Effector memory CD8-positive, alpha-beta T cell (primary cell): ENCODE measurements at regions not wholly inside any gene's neighbourhood (a gene's known extent, or its start where the extent isn't known, plus 50 kb on each side); places are given as distances from the start of the nearest gene placed in this dataset.
A peak's percentile ranks its signal among the peaks of the same experiment; 100 is the strongest.
"Not testable (repeated sequence)": the region's sequence is repeated elsewhere in the genome, so short reads cannot be mapped to it uniquely, and the experiment has no call there.

ENCODE experiments used
- ATAC-seq: fragments of 150-1000 bp; cut with Tn5 transposase; replicated peaks from 2 replicates; pipeline ENCODE4 v1.10.0; 2021; ENCODE audit warnings: mild to moderate bottlenecking, moderate library complexity
- DNase-seq, 3 experiments: peaks; one replicate each; pipeline ENCODE4 v3.0.0; 2021
- H3K27ac Mint-ChIP-seq, 2 donors: one replicate each; pipeline ENCODE4 v1.8.0; 2022; ENCODE audit warnings: mild to moderate bottlenecking in 2 of 2, mixed read lengths in 2 of 2, moderate library complexity in 2 of 2
- H3K27me3 Mint-ChIP-seq, 2 donors: one replicate each; pipeline ENCODE4 v1.8.0; 2022; ENCODE audit warnings: mixed read lengths in 2 of 2
- H3K36me3 Mint-ChIP-seq: one replicate; pipeline ENCODE4 v1.8.0; 2022; ENCODE audit warnings: mild to moderate bottlenecking, moderate library complexity, mixed read lengths; ENCODE audit not compliant: insufficient read depth
- H3K4me1 Mint-ChIP-seq, 2 donors: one replicate each; pipeline ENCODE4 v1.8.0; 2022; ENCODE audit warnings: low read depth in 2 of 2, mixed read lengths in 2 of 2
- H3K4me3 Mint-ChIP-seq, 2 donors: one replicate each; pipeline ENCODE4 v1.8.0; 2022; ENCODE audit warnings: mild to moderate bottlenecking in 2 of 2, mixed read lengths in 2 of 2, moderate library complexity in 2 of 2
- H3K9me3 Mint-ChIP-seq, 2 donors: one replicate each; pipeline ENCODE4 v1.8.0; 2022; ENCODE audit warnings: mixed read lengths in 2 of 2

GRCh38 chr21:10432456-10432855 is 88.9 kb upstream of the TPTE start:
- not testable (repeated sequence) for H3K27me3 Mint-ChIP-seq, H3K9me3 Mint-ChIP-seq, H3K36me3 Mint-ChIP-seq, H3K4me3 Mint-ChIP-seq, H3K4me1 Mint-ChIP-seq, DNase-seq, H3K27ac Mint-ChIP-seq, ATAC-seq

GRCh38 chr21:10437977-10438376 is 83.4 kb upstream of the TPTE start:
- not testable (repeated sequence) for H3K4me1 Mint-ChIP-seq, DNase-seq, H3K27ac Mint-ChIP-seq, H3K36me3 Mint-ChIP-seq, H3K4me3 Mint-ChIP-seq, H3K27me3 Mint-ChIP-seq, H3K9me3 Mint-ChIP-seq, ATAC-seq

DNA sequence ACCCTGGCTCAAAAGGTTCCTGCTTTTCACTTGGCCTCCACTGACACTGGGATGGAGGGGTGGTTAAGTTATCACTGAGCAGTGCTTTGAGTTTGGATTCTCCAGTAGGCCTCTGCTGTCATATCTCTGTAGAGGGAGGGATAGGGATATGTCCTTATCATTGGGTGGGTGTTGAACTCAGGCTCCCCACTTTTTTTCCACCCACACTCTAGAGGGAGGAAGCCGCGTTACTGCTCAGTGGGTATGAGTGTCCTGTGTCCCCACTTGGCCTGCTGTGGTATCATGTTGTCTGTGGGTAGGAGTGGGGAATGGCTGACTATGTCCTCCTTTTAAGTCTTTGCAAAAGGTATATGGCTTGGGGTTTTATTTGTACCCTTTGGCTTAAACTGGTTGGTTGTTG is 80.7 kb upstream of the TPTE start:
- ATAC-seq, H3K36me3 Mint-ChIP-seq: not testable (repeated sequence)

DNA sequence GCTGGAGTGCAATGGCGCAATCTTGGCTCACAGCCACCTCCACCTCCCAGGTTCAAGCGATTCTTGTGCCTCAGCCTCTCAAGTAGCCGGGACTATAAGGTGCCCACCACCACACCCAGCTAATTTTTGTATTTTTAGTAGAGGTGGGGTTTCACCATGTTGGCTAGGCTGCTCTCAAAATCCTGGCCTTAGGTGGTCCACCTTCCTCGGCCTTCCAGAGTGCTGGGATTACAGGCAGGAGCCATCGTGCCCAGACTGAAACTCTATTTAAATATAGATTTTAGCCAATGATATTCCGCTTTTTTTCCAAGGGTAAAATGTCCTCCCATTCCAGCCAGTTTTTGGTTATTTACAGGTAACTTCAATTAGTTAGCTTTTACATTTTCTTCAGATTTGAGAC is 79.4 kb upstream of the TPTE start:
- not testable (repeated sequence) for ATAC-seq, H3K27ac Mint-ChIP-seq, DNase-seq, H3K9me3 Mint-ChIP-seq, H3K4me1 Mint-ChIP-seq, H3K4me3 Mint-ChIP-seq, H3K27me3 Mint-ChIP-seq, H3K36me3 Mint-ChIP-seq

More for the DNA sequence above, 80.7 kb upstream of the TPTE start:
- not testable (repeated sequence) for H3K9me3 Mint-ChIP-seq, H3K27me3 Mint-ChIP-seq, H3K4me1 Mint-ChIP-seq, H3K4me3 Mint-ChIP-seq, H3K27ac Mint-ChIP-seq, DNase-seq

DNA sequence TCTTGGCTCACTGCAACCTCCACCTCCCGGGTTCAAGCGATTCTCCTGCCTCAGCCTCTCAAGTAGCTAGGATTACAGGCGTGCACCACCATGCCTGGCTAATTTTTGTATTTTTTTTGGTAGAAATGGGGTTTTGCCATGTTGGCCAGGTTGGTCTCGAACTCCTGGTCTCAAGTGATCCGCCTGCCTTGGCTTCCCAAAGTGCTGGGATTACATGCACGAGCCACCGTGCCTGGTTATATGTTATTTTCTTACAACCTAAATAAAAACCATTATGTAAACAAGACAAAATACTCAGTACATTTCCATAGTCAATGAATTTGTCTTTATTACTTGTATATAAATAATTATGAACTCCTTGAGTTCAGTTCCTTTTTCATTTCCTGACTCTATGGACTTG is 75.7 kb upstream of the TPTE start:
- not testable (repeated sequence) for H3K36me3 Mint-ChIP-seq, H3K4me3 Mint-ChIP-seq, ATAC-seq, DNase-seq, H3K27ac Mint-ChIP-seq, H3K27me3 Mint-ChIP-seq, H3K9me3 Mint-ChIP-seq, H3K4me1 Mint-ChIP-seq

DNA sequence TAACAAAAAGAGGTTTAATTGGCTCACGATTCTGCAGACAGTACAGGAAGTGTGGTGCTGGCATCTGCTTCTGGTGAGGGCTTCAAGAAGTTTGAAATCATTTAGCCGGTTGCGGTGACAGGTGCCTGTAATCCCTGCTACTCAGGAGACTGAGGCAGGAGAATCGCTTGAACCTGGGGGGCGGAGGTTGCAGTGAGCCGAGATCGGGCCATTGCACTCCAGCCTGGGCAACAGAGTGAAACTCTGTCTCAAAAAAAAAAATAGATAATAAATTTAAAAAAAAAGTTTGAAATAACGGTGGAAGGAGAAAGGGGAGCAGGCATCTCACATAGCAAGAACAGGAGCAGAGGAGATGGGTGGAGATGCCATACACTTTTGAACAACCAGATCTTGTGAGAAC is 71.9 kb upstream of the TPTE start:
- not testable (repeated sequence) for H3K27me3 Mint-ChIP-seq, H3K9me3 Mint-ChIP-seq, H3K27ac Mint-ChIP-seq, H3K4me3 Mint-ChIP-seq, H3K4me1 Mint-ChIP-seq, DNase-seq, ATAC-seq, H3K36me3 Mint-ChIP-seq

GRCh38 chr21:10451274-10451673 is 70.1 kb upstream of the TPTE start:
- not testable (repeated sequence) for H3K9me3 Mint-ChIP-seq, H3K4me1 Mint-ChIP-seq, ATAC-seq, DNase-seq, H3K36me3 Mint-ChIP-seq, H3K27ac Mint-ChIP-seq, H3K27me3 Mint-ChIP-seq, H3K4me3 Mint-ChIP-seq

- not testable (repeated sequence) for H3K36me3 Mint-ChIP-seq, H3K9me3 Mint-ChIP-seq, H3K4me1 Mint-ChIP-seq, H3K27me3 Mint-ChIP-seq, H3K4me3 Mint-ChIP-seq, ATAC-seq, H3K27ac Mint-ChIP-seq, DNase-seq
These were observed 63.6 kb upstream of the TPTE start for GRCh38 chr21:10457765-10458164.

DNA sequence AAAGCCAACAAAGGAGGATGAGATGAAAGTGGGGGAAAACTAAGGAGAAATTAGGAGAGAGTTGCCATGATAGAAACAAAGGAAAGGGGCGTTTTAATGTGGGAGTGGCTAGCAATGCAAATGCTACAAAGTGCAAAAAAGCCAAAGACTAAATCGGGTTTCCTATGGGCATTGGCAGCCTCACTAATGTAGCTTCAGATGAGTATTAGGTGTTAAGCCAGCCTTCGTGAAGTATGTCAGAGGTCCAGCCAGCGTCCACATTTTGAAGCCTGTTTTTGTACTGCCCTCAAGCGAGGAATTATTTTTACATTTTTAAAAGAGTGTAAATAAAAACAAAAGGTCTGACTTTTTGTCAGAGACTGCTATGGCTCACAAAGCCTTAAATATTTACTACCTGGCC is 60.4 kb upstream of the TPTE start:
- not testable (repeated sequence) for H3K9me3 Mint-ChIP-seq, ATAC-seq, H3K4me3 Mint-ChIP-seq, H3K4me1 Mint-ChIP-seq, DNase-seq, H3K27me3 Mint-ChIP-seq, H3K27ac Mint-ChIP-seq, H3K36me3 Mint-ChIP-seq

DNA sequence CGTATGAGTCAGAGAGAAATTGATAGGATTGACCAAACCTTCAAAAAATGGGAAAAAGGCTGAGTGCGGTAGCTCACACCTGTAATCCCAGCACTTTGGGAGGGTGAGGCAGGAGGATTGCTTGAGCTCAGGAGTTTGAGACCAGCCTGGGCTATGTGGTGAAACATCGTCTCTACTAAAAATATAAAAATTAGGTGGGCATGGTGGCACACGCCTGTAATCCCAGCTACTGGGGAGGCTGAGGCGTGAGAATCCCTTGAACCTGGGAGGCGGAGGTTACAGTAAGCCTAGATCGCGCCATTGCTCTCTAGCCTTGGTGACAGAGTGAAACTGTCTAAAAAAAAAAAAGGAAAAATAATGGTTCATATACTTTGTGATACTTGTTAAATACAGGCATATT is 59.9 kb upstream of the TPTE start:
- not testable (repeated sequence) for H3K27me3 Mint-ChIP-seq, H3K4me1 Mint-ChIP-seq, H3K4me3 Mint-ChIP-seq, DNase-seq, H3K36me3 Mint-ChIP-seq, ATAC-seq, H3K9me3 Mint-ChIP-seq, H3K27ac Mint-ChIP-seq

DNA sequence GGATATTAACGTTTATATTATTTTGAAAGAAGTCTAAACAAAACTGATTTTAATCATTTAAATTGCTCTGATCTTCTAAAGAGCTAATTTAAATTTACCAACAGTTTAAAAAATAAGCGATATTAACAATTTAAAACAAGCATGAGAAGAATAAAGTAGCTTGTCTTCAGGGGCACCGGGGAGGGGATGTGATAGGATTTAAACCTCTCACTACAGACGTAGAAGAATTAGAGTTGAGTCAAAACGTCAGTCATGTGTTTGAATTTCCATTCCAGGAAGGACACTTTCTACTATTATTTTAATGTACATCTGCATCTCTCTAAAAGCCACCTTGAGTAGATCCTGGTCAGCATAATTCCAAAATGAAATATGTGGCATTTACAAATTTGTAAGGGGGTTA is 58.2 kb upstream of the TPTE start:
- DNase-seq (no peak), ATAC-seq (no peak)
- Mint-ChIP-seq H3K27ac (no peak overlapping the region), H3K9me3 (no peaks in the 10 kb centered on the region), H3K36me3 (no peaks in the 10 kb centered on the region), H3K4me1 (no peaks in the 10 kb centered on the region), H3K4me3 (no peak overlapping the region), H3K27me3 (no peaks in the 10 kb centered on the region)

- no peak overlapping the region for H3K4me3 Mint-ChIP-seq
- no peak overlapping the region for H3K27ac Mint-ChIP-seq
- H3K36me3 Mint-ChIP-seq = no peaks in the 10 kb centered on the region
- peak; percentile 4 for ATAC-seq
- H3K9me3 Mint-ChIP-seq = no peaks in the 10 kb centered on the region
- DNase-seq = no peak
- no peaks in the 10 kb centered on the region for H3K27me3 Mint-ChIP-seq
- no peaks in the 10 kb centered on the region for H3K4me1 Mint-ChIP-seq
These were observed 56.4 kb upstream of the TPTE start for GRCh38 chr21:10464975-10465374.

- not testable (repeated sequence) for H3K27me3 Mint-ChIP-seq, DNase-seq, H3K9me3 Mint-ChIP-seq, H3K27ac Mint-ChIP-seq, H3K36me3 Mint-ChIP-seq, H3K4me3 Mint-ChIP-seq, H3K4me1 Mint-ChIP-seq
- peak; percentile 5 for ATAC-seq
These were observed 55.8 kb upstream of the TPTE start for GRCh38 chr21:10465524-10466110.

DNA sequence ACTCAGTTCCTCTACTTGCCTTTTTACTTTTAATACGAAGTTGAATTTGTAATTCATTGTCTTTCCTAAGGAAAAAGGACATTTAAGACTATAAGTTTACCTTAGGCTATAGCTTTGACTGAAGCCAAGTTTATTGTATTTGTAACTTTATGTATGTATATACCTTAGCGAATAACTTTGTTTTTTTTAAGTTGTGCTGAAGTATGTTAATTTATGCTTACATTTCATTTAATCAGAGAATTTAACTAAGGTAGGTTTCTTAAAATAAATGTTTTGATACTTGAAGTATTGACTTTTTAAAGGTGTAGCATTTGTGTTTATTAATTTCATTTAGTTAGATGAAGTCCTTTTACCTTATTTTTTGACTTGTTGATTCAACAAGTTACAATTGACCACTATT is 55.2 kb upstream of the TPTE start:
- DNase-seq (no peak), ATAC-seq (no peak)
- H3K9me3 Mint-ChIP-seq = no peaks in the 10 kb centered on the region
- no peak overlapping the region for H3K4me3 Mint-ChIP-seq
- no peak overlapping the region for H3K27ac Mint-ChIP-seq
- no peaks in the 10 kb centered on the region for H3K4me1 Mint-ChIP-seq
- H3K36me3 Mint-ChIP-seq = no peaks in the 10 kb centered on the region
- no peaks in the 10 kb centered on the region for H3K27me3 Mint-ChIP-seq
